ENCODE measurements at regions not wholly inside any gene's neighbourhood (a gene's known extent, or its start where the extent isn't known, plus 50 kb on each side); places are given as distances from the start of the nearest gene placed in this dataset.

DNA sequence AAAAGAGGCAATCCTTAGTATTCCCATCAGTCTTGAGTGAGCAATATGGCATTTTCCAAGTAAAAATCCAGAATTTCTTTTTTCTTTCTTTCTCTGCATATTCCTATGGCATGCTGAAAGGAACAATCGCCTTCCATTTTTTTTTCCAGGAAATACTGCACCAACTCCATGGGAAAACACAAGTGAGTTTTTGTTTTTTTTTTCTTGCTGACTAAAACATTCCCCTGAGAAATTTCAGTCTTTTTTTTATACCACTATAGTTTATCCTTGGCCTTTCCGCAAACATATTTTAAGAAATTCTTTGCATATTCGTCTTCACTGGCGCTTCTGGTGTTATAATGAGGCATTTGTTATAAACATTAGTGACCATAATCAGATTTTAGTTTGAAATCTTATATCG is 429.6 kb upstream of the MDFIC2 start:
- TF ChIP-seq, protein P1, sequence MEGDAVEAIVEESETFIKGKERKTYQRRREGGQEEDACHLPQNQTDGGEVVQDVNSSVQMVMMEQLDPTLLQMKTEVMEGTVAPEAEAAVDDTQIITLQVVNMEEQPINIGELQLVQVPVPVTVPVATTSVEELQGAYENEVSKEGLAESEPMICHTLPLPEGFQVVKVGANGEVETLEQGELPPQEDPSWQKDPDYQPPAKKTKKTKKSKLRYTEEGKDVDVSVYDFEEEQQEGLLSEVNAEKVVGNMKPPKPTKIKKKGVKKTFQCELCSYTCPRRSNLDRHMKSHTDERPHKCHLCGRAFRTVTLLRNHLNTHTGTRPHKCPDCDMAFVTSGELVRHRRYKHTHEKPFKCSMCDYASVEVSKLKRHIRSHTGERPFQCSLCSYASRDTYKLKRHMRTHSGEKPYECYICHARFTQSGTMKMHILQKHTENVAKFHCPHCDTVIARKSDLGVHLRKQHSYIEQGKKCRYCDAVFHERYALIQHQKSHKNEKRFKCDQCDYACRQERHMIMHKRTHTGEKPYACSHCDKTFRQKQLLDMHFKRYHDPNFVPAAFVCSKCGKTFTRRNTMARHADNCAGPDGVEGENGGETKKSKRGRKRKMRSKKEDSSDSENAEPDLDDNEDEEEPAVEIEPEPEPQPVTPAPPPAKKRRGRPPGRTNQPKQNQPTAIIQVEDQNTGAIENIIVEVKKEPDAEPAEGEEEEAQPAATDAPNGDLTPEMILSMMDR (IDR thresholded peaks at IDR 0.05; ENCODE audit: low read length) = no peak
- no peak for TF ChIP-seq EZH2 (IDR thresholded peaks at IDR 0.05; ENCODE audit: borderline replicate concordance, low read length)

All from OCI-LY1 (cell line).